ENCODE measurements at regions not wholly inside any gene's neighbourhood (a gene's known extent, or its start where the extent isn't known, plus 50 kb on each side); places are given as distances from the start of the nearest gene placed in this dataset.

GRCh38 chr14:97644365-97644764 is 847.2 kb downstream of the VRK1 start:
- TF ChIP-seq CTCF (IDR thresholded peaks at IDR 0.05; ENCODE audit: extremely low read depth in 1 of 2, insufficient read depth in 1 of 2, low read depth in 1 of 2, low read length in 2 of 2) = no peak
- no peak for TF ChIP-seq POLR2A (IDR thresholded peaks at IDR 0.05; ENCODE audit: low read depth, low read length)
- no peak for TF ChIP-seq JUN (IDR thresholded peaks at IDR 0.05; ENCODE audit: borderline replicate concordance, insufficient read depth, insufficient read length, low read depth)
- no peak for TF ChIP-seq EZH2 (IDR thresholded peaks at IDR 0.05; ENCODE audit: borderline replicate concordance, low read depth, low read length, severe bottlenecking)
